NCI-H146 treated with DMSO at 0.1 percent for 48 hours (cell line): ENCODE measurements at regions not wholly inside any gene's neighbourhood (a gene's known extent, or its start where the extent isn't known, plus 50 kb on each side); places are given as distances from the start of the nearest gene placed in this dataset.

Experiments
- DNase-seq: peaks from one replicate; lab custom pipeline; 2025; ENCODE audit not compliant: unreplicated experiment; lab: John Stamatoyannopoulos, UW

DNA sequence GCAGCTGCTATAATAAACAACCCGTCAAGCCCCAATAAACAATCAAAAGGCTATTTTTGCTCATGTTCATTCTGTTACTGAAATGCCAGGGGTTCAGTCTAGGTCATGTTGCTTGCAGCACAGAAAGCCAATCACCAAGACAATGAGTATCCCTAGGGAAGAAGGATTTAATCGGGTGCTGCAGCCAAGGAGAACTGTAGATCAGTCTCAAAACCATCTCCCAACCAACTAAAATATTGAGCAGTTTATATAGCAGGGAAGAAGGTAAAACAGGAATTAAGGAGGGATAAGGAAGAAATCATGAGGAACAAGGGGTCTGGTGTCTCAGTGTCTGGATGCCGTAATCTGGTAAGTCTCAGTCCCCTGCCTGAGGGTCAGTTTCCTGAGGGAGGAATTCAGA, 169.5 kb downstream of the BLID start:
- no peak for DNase-seq

GRCh38 chr11:121944556-121945230, 171.3 kb downstream of the BLID start:
- DNase-seq = no peak

DNA sequence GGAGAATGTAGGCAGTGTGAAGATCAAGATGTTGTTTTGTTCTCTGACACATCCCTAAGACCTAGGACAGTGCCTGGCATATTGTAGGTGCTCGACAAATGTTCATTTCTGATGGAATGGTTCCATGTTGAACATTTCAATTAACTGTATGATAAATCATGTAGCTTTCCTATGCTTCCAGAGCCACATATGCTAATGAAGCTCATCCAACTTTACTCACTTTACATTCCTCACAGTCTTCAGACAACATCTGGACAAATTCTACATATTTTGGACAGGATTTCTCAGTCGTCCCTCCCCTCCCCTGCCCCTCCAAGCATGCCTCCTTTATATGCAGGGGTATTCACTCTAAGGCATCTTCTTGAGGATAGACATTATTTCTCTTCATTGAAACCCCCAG, 177.9 kb downstream of the BLID start:
- no peak for DNase-seq

DNA sequence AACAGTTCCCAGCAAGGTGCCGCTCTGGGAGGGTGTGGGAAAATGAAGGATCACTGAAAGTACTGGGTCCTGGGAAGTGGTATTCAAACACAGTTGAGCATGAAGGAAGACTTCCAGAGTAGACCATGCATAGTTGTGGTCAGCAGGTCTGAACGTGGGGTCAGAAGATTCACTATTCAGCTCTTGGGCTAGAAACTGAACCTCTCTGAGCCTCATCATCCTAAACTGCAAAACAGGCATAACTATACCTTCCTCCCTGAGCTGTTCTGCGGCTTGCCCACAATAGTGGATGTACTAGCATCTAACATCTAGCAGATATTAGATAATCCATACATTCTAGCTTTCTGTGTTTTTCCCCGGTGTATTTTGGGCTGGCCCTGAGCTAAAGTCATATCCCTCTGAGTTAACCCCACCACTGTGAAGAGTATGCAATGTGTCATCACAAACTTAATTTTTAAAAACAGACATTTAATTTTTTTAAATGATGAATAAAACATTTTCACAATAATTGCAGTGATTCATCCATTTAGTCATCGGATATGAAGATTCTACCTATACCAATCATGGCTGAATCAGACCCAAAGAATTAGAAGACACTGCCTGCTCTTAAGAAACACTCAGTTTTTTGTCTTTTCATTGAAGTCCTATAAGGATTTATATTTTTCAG, 179.1 kb downstream of the BLID start:
- no peak for DNase-seq

GRCh38 chr11:121936370-121936769, 179.6 kb downstream of the BLID start:
- no peak for DNase-seq

DNA sequence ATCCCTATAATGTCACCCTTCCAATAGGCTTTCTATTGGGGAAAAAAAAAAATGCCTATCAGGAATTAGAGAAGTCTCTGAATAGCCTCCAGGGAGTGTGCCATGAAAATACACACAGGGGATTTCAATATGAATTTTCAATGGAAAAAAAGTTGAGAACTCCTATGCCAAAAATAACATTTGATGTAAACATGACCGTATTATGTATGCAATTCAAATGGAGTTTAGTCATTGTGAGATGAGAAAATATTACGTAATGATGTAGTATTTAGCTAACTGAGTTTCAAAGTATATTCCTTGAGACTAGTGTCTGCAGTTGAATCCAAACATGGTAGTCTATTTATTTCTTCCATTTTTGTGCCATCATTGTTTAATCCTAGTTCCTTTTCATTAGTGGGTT, 182.3 kb downstream of the BLID start:
- no peak for DNase-seq

- no peak for DNase-seq
These were observed 182.7 kb downstream of the BLID start for GRCh38 chr11:121933294-121933693.

DNA sequence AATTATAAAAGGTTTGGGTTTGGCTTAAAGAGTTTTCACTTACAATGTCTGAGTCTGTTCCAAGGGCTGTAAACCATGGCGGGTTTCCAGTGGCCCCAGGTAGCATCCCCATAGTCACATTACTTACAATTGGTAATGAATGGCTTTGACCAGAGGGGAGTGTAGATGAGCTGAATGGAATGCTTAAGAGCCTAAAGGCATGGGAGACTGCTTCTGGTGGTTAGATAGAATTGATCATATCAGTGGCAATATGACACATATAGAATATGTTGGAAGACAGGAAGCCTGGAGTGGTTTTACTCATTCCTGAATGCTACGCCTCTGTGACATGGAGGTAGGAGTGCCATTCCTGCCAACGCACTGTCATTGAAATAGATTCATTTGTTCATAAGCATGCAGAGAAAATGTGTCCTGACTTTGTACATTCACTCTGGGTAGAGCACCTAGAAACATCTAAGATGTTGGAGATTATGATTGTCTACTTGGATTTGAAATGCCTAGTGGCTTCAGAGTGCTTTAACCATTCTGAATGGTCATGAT, 183.3 kb downstream of the BLID start:
- no peak for DNase-seq

GRCh38 chr11:121931748-121932352, 184.2 kb downstream of the BLID start:
- no peak for DNase-seq

- no peak for DNase-seq
These were observed 184.9 kb downstream of the BLID start for GRCh38 chr11:121931121-121931520.

GRCh38 chr11:121930004-121930965, 185.7 kb downstream of the BLID start:
- DNase-seq = no peak

DNA sequence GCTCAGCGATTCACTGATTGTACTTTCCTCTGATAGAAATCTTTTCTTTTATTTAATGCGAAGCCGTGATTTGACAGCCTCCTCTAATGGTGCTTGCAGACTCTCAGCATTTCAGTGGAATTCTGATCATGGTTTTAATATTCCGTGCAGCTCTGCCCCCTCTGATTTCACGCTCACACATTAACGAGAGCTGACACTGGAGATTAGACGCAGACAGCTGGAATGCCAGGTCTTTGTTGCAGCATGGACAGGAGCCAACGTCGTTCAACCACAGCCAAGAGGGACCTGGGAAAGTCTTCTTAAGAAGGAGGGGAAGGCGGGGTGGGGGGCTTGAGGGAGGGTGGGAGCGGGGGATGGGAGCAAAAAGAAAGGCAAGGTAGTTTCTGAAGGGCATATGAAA, 186.4 kb downstream of the BLID start:
- DNase-seq = no peak

DNA sequence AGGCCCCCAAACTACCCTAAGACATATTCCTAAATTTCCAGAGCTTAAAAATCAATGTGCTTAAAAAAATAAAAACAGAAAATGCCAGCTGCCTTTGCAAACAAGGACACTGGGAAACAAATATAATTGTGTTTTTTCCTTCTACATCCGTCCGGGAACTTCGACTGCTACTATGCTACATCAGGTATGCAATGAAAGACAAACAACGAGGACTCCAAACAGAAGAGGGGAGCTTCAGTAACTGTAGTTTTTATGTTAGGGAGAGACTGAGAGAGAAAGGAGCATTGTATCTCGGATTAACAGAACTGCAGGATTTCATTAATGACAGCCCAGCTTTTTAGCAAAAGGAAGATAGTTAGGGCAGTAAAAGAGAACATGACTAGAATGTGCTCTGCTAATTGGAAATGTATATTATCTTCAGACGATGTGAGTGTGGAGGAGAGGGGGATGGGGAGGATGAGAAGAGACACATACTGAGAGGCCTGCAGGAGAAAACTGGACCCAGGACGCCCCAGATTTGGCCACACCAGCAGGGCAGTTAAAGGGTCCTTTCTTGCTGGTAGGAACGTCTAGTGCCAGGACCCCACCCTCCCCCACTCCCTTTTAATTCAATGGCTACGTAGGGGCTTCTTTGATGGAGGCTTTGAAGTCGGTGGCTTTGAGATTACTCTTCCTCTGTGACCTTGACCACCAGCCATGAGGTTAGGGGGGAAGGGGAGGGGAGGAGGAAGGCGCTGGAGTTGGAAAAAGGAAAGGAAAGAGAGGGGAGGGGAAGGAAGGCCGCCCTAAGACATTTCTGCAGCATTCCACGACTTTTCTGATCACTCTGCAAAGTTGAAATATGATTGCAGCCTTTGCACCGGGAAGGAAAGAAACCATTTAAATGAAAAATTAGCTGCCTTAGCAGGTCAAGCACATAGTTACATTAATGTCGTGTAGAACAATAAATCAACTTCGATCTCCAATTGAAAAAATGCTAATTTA, 187.1 kb downstream of the BLID start:
- no peak for DNase-seq

GRCh38 chr11:121927789-121928188, 188.2 kb downstream of the BLID start:
- DNase-seq = no peak

- no peak for DNase-seq
These were observed 188.8 kb downstream of the BLID start for GRCh38 chr11:121927097-121927785.

DNA sequence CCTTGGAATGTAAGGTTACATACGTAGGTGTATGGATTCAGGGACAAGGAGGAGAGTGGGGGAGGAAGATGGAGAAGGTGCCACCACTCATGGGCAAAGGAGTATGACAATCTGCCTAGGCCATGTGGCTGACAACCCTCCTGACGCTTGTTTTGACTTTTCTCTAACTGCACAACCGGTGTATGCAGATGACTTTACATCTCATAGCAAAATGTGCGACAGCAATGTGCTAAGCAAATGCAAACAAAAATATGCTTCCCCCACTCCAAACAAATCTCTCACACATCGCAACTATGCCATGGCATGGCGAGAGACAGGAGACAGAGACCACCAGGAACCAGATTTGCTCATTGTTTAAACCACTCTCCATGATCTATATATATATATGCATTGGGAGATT, 191.8 kb downstream of the BLID start:
- no peak for DNase-seq

DNA sequence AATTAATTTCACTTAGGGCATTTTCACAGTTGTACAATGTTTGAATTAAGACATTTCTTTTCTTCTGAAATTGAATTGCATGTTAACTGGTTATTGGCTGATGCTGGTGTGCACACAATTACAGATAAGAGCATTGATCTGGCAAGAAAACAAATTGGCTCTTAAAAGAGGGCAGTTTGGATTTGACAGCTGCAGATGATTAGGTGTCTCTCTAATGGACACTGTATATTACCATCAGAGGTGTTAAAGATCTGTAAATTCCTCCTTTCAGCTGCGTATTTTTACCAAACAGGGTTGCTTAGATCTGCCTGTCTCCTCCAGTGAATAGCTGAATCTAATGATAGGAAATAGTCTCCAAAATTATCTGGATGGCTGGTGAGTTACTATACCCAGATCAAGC, 198.5 kb downstream of the BLID start:
- no peak for DNase-seq

GRCh38 chr11:121914508-121915059, 201.4 kb downstream of the BLID start:
- DNase-seq = no peak

DNA sequence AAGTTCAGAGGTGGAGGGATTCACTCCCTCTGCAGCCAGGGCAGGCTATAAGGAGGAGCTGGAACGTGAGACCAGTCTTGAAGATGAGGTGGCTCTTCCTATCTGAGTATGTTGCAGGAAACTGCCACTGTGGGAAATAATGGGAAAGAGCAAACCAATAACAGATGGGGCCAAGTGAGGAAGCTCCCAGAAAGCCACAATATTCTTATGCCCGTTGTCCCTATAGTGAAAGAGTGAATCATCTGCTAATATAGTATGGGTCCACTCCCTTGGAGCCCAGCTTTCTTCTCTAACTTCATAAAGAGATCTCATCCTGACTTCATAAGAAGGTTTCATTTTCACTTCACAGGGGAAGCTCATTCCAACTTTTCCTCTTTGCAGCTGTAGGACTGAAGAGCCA, 206.4 kb downstream of the BLID start:
- no peak for DNase-seq
